CD4-positive, alpha-beta T cell treated with Interleukin-12 subunit alpha and Interleukin-12 subunit beta, for 1 hour (primary cell): ENCODE measurements at regions not wholly inside any gene's neighbourhood (a gene's known extent, or its start where the extent isn't known, plus 50 kb on each side); places are given as distances from the start of the nearest gene placed in this dataset.

Experiments used
- DNase-seq: peaks from one replicate; pipeline ENCODE4 v3.0.0-alpha.2; 2020

GRCh38 chr6:153872946-153873345 lies 166.1 kb upstream of the OPRM1 start:
- DNase-seq = no peak

GRCh38 chr6:153862927-153863326 lies 176.1 kb upstream of the OPRM1 start:
- DNase-seq = no peak

GRCh38 chr6:153862139-153862538 lies 176.9 kb upstream of the OPRM1 start:
- no peak for DNase-seq

DNA sequence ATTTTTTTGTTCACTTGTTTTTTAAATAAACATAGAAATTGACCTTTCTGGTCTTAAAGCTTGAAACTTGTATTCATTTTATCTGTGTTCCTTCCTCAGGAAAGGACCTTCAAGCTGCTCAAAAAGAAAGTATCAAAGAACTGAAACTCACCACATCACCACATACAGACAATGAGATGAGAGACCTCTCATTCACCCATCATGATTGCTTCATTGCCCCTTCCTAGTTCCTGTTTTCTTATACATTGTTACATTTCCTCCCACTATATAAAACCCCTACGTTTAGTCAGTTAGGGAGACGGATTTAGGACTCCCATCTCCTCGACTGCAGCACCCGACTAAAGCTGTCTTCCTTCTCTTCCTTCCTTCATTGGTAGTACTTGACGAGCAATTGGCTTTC lies 180.5 kb upstream of the OPRM1 start:
- DNase-seq = no peak

DNA sequence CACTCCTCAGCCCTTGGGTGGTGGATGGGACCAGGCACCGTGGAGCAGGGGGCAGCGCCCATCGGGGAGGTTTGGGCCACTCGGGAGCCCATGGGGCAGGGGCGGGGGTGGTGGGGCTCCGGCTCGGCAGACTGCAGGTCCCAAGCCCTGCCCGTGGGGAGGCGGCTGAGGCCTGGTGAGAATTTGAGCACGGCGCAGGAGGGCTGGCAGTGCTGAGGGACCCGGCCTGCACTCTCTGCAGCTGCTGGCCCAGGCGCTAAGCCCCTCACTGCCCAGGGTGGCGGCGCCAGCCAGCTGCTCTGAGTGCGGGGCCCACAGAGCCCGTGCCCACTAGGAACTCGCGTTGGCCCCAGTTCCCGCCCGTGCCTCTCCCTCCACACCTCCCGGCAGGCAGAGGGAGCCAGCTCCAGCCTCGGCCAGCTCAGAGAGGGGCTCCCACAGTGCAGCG lies 182.1 kb upstream of the OPRM1 start:
- DNase-seq = no peak

DNA sequence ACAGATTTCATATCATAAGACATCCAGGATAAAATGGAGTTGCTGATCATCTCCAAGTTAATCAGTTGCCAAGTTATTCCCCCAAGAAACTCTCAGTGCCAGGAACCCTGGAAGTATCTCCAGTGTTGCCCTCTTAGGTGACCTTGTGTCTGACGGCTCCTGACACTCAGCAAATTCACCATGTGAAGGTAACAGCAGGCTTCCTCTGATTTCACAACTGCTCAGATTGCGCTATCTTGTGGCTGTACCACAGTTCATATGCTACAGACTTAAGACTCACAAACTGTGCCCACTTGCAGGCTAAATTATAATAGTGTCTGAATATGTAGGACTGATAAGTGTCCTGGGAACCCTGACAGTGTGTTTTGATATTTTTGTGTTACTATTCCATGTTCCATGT lies 186.6 kb upstream of the OPRM1 start:
- no peak for DNase-seq

- no peak for DNase-seq
Measured at GRCh38 chr6:153852034-153852433, 187.0 kb upstream of the OPRM1 start.

GRCh38 chr6:153849072-153849779 lies 189.8 kb upstream of the OPRM1 start:
- no peak for DNase-seq

GRCh38 chr6:153843420-153843819 lies 195.6 kb upstream of the OPRM1 start:
- DNase-seq = no peak

DNA sequence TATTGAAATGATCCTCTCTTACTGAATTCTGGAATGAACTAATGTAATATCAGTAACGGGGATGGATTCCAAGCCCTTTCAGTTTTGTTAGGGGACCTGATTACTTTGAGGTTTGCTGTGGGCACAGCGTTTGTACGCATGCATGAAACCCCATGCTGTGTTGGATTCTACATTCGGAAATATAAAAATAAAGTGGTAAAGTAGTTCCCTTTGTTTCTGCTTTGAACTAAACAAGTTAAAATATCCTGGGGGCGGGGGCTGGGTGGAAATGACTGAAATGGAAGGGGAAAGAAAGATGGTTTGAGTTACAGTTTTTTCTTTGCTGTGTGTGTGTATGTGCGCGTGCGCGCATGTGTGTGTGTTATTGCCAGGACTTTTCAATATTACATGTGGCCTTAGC lies 196.5 kb upstream of the OPRM1 start:
- no peak for DNase-seq

GRCh38 chr6:153840039-153840850 lies 198.8 kb upstream of the OPRM1 start:
- DNase-seq = no peak

GRCh38 chr6:153832543-153832942 lies 206.5 kb upstream of the OPRM1 start:
- DNase-seq = no peak

GRCh38 chr6:153831350-153832078 lies 207.5 kb upstream of the OPRM1 start:
- DNase-seq = no peak

DNA sequence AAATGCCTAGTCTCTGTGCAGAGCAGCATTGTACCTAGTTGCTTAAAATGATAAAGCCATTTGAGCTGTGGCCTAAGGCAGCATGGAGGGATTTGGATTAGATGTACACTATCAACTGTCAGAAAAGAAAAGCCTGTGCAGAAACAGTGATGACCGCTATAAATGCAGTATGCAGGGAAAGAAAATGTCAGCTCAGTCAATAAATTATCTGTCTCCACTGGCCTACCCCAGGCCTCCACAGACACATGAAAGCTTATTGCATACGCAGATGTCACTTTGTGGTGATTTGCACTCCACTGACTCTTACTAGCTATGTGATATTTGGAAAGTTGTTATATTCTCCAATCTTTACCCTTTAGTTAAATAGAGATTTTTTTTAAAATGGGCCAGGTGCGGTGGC lies 221.9 kb upstream of the OPRM1 start:
- DNase-seq = no peak

GRCh38 chr6:153816366-153816765 lies 222.7 kb upstream of the OPRM1 start:
- no peak for DNase-seq

DNA sequence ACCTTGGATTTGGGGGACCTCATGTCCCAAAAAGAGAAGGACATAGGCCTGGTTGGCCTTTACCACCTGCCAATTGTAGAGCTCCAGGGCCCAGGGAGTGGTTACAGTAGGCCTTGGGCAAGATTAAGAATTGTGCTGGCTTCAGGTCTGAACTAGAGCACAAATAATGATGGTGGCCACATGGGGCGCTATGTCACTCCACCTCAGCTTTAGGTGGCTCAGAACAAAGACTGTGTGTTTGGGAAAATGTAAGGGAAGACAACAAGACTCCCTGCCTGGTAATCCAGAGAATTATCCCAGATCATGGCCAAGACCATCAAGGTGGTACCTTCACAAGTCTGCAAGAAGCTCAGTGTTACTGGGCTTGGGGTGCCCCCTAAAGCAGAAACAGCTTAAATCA lies 224.9 kb upstream of the OPRM1 start:
- no peak for DNase-seq

- DNase-seq = no peak
Measured at GRCh38 chr6:153804755-153805330, 234.2 kb upstream of the OPRM1 start.

DNA sequence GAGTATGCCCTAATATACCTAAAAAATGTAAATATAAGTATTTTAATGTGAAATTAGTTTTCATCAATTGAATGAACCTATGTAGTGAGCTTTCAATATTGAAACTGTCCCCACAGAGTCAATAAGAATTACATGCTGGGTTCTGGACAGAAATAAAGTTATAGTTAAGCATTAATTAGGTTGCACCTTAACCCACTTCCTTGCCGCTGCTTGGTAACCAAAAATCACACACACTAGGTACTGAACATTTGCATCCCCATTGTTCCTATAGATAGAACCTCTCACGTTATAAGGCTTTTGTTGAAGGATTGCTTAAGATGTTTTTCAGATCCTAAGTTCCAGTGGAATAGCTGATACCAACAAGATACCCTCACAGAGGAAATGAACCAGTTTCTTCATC lies 237.1 kb upstream of the OPRM1 start:
- DNase-seq = no peak

- no peak for DNase-seq
Measured at GRCh38 chr6:153800580-153801188, 238.4 kb upstream of the OPRM1 start.

DNA sequence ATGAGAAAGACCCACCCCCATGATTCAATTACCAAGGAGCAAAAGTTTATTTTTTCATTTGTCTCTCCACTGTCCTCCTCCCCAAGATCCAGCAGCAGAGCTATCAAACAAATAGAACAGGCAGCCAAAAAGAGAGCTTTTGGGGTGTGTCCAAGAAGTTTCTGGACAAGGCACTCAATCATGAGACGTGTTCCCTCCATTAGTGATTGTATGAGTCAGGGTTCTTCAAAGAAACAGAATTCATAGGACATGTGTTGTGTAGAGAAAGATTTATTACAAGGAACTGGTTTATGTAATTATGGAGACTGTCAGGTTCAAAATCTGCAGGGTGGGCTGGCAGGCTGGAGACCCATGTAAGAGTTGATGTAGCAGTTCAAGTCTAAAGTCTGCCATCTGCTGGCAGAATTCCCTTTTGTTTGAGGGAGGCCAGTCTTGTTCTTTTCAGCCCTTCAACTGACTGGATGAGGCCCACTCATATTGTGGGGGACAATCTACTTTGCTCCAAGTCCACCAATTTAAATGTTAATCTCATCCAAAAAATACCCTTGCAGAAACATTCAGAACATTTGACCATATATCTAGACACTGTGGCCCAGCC lies 248.1 kb upstream of the OPRM1 start:
- DNase-seq = no peak

DNA sequence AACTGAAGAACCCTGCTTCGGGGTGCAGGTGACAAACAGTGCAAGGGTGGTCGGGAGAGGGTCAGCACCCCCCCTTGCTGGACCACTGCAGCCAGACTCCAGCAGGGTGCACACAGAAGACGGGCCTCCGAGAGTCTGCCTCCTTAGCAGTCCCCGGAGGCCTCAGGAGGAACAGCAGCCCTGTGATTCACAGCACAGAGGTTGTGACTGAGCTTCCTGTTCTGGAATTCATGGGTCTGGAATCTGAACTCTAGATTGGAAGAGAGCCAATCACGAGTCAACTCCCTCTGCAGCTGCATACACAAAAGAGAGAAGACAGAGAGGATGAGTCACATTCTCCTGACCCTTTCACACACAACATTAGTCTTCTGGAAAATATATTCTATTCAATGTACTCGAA lies 249.0 kb upstream of the OPRM1 start:
- no peak for DNase-seq

- no peak for DNase-seq
Measured at GRCh38 chr6:153787341-153787606, 251.8 kb upstream of the OPRM1 start.

GRCh38 chr6:153781306-153781705 lies 257.7 kb upstream of the OPRM1 start:
- no peak for DNase-seq
